ENCODE measurements at regions not wholly inside any gene's neighbourhood (a gene's known extent, or its start where the extent isn't known, plus 50 kb on each side); places are given as distances from the start of the nearest gene placed in this dataset.

DNA sequence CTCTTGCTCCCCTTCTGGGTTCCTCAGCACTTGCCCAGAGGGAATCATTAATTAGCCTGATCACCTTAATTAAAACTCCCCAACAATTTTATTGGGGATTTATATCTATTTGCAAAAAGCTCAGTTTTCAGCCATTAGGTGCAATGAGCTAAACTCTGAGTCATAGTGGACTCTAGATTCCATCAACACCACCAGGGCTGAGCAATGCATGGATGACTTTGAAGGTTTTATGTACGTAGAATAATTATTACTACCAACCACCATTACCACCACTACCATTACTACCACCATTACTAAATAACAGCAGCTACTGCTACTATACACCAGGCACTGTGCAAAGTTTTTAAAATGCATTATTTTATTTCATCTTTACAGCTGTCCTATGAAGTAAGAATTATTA lies 81.2 kb downstream of the ZNF621 start:
- TF ChIP-seq POLR2A (IDR thresholded peaks at IDR 0.05) (no peak), POLR2AphosphoS5 (IDR thresholded peaks at IDR 0.05) (no peak)
- TF ChIP-seq, protein P1, sequence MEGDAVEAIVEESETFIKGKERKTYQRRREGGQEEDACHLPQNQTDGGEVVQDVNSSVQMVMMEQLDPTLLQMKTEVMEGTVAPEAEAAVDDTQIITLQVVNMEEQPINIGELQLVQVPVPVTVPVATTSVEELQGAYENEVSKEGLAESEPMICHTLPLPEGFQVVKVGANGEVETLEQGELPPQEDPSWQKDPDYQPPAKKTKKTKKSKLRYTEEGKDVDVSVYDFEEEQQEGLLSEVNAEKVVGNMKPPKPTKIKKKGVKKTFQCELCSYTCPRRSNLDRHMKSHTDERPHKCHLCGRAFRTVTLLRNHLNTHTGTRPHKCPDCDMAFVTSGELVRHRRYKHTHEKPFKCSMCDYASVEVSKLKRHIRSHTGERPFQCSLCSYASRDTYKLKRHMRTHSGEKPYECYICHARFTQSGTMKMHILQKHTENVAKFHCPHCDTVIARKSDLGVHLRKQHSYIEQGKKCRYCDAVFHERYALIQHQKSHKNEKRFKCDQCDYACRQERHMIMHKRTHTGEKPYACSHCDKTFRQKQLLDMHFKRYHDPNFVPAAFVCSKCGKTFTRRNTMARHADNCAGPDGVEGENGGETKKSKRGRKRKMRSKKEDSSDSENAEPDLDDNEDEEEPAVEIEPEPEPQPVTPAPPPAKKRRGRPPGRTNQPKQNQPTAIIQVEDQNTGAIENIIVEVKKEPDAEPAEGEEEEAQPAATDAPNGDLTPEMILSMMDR (IDR thresholded peaks at IDR 0.05): no peak

Data from breast epithelium (tissue), 3 donors.